ENCODE measurements at regions not wholly inside any gene's neighbourhood (a gene's known extent, or its start where the extent isn't known, plus 50 kb on each side); places are given as distances from the start of the nearest gene placed in this dataset.

GRCh38 chr15:24607636-24608035, 67.9 kb upstream of the NPAP1 start:
- Histone ChIP-seq H3K27ac (no peak overlapping the region), H3K27me3 (no peaks in the 10 kb centered on the region), H3K4me1 (no peaks in the 10 kb centered on the region), H3K36me3 (no peaks in the 10 kb centered on the region), H3K4me3 (no peak overlapping the region), H3K9me3 (no peaks in the 10 kb centered on the region)
- DNase-seq (ENCODE audit: low spot score), result no peak
- no peak for TF ChIP-seq CTCF (IDR thresholded peaks at IDR 0.05)

- Histone ChIP-seq H3K4me1 (no peaks in the 10 kb centered on the region), H3K9me3 (no peaks in the 10 kb centered on the region), H3K36me3 (no peaks in the 10 kb centered on the region), H3K27ac (no peak overlapping the region), H3K27me3 (no peaks in the 10 kb centered on the region), H3K4me3 (no peak overlapping the region)
- no peak for DNase-seq (ENCODE audit: low spot score)
- TF ChIP-seq CTCF (IDR thresholded peaks at IDR 0.05), result no peak
These were observed 57.9 kb upstream of the NPAP1 start for GRCh38 chr15:24617646-24618045.

GRCh38 chr15:24621630-24622215, 53.9 kb upstream of the NPAP1 start:
- Histone ChIP-seq H3K9me3 (no peaks in the 10 kb centered on the region), H3K4me3 (no peak overlapping the region), H3K4me1 (no peaks in the 10 kb centered on the region), H3K27ac (no peak overlapping the region), H3K27me3 (no peaks in the 10 kb centered on the region), H3K36me3 (no peaks in the 10 kb centered on the region)
- DNase-seq (ENCODE audit: low spot score), result no peak
- no peak for TF ChIP-seq CTCF (IDR thresholded peaks at IDR 0.05)

All from right atrium auricular region (tissue), 2 donors.